Smooth muscle cell (in vitro differentiated cells): ENCODE measurements at regions not wholly inside any gene's neighbourhood (a gene's known extent, or its start where the extent isn't known, plus 50 kb on each side); places are given as distances from the start of the nearest gene placed in this dataset.

Source experiments
- DNase-seq: peaks from one replicate; lab custom pipeline; 2025; ENCODE audit not compliant: unreplicated experiment; lab: John Stamatoyannopoulos, UW
- H2AFZ ChIP-seq: fragments of 200-600 bp; sonication (generic); 2 replicates; pipeline ENCODE4 v1.6.0; 2016; ENCODE audit warnings: antibody characterized with exemption, low read depth, mild to moderate bottlenecking
- H3F3A ChIP-seq: fragments of 200-600 bp; sonication (generic); 2 replicates; pipeline ENCODE4 v1.6.0; 2017; ENCODE audit warnings: antibody characterized with exemption, low read depth
- H3K27ac ChIP-seq: fragments of 200-600 bp; sonication (generic); 2 replicates; pipeline ENCODE4 v1.5.1; 2016; ENCODE audit warnings: low read depth, mild to moderate bottlenecking
- H3K27me3 ChIP-seq: fragments of 200-600 bp; sonication (generic); 2 replicates; pipeline ENCODE4 v1.6.1; 2016; ENCODE audit warnings: low read depth, mild to moderate bottlenecking
- H3K36me3 ChIP-seq: fragments of 200-600 bp; sonication (generic); 2 replicates; pipeline ENCODE4 v1.5.1; 2016; ENCODE audit warnings: low read depth
- H3K4me1 ChIP-seq: fragments of 200-600 bp; sonication (generic); 2 replicates; pipeline ENCODE4 v1.5.1; 2016; ENCODE audit warnings: low read depth
- H3K4me2 ChIP-seq: fragments of 200-600 bp; sonication (generic); 2 replicates; pipeline ENCODE4 v1.6.0; 2016; ENCODE audit warnings: mild to moderate bottlenecking
- H3K4me3 ChIP-seq: fragments of 200-600 bp; sonication (generic); 2 replicates; pipeline ENCODE4 v1.5.1; 2016; ENCODE audit warnings: mild to moderate bottlenecking
- H3K79me2 ChIP-seq: fragments of 200-600 bp; sonication (generic); 2 replicates; pipeline ENCODE4 v1.6.0; 2016; ENCODE audit warnings: low read depth, mild to moderate bottlenecking
- H3K9ac ChIP-seq: fragments of 200-600 bp; sonication (generic); 2 replicates; pipeline ENCODE4 v1.6.0; 2016; ENCODE audit warnings: low read depth
- H3K9me3 ChIP-seq: fragments of 200-600 bp; sonication (generic); replicated peaks from 2 replicates; pipeline ENCODE4 v1.5.1; 2016; ENCODE audit warnings: low read depth
- H4K20me1 ChIP-seq: fragments of 200-600 bp; sonication (generic); 2 replicates; pipeline ENCODE4 v1.6.0; 2016; ENCODE audit warnings: low read depth
- WGBS: methylation state at CpG from one replicate; pipeline ENCODE4 v1.1.7; 2016; ENCODE audit warnings: low lambda C conversion rate; 5-methylcytosine and 5-hydroxymethylcytosine counted together
- TF ChIP-seq, protein P1 (sequence below): fragments of 200-600 bp; sonication (generic); IDR thresholded peaks from 2 replicates; pipeline ENCODE4 v1.5.1; 2017; ENCODE audit warnings: borderline replicate concordance, mild to moderate bottlenecking, antibody characterized with exemption; ENCODE audit not compliant: insufficient read depth, poor library complexity, severe bottlenecking

DNA sequence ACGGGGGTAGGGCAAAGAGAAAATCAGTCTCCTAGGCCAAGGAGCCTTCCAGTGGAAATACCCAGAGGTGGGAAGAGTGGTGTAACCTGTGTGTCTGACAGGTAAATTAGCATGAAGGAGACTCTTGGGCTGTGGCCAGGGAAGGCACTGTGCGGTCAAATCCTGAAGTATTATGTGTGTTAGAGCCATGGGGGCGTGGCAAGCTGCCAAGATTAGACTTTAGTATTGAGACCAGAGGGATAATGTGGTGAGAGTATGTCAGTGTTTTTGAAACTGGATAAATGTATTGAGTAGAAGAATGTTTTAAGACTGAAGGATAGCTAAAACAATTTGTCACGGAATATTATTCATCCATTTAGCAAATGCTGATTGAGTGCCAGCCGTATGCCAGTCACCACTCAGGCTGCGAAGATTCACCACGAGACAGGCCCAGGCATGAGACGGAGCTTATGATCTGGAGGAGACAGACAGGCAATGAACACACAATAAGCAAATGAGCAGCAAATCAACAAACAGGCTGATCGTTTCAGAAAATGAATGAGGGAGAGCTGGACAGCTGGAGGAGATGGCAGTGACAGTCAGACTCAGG is 445.9 kb downstream of the MCTP2 start:
- no peak overlapping the region for H3K9ac ChIP-seq
- peaks cover 4% of the 10 kb centered on the region for H3K4me1 ChIP-seq
- no peaks in the 10 kb centered on the region for H3K36me3 ChIP-seq
- WGBS, result 86% methylated on average over 9 of the region's 9 CpGs
- H3K4me3 ChIP-seq, result no peak overlapping the region
- no peak overlapping the region for H3K4me2 ChIP-seq
- no peak overlapping the region for H2AFZ ChIP-seq
- H3K79me2 ChIP-seq, result no peaks in the 10 kb centered on the region
- TF ChIP-seq, protein P1, sequence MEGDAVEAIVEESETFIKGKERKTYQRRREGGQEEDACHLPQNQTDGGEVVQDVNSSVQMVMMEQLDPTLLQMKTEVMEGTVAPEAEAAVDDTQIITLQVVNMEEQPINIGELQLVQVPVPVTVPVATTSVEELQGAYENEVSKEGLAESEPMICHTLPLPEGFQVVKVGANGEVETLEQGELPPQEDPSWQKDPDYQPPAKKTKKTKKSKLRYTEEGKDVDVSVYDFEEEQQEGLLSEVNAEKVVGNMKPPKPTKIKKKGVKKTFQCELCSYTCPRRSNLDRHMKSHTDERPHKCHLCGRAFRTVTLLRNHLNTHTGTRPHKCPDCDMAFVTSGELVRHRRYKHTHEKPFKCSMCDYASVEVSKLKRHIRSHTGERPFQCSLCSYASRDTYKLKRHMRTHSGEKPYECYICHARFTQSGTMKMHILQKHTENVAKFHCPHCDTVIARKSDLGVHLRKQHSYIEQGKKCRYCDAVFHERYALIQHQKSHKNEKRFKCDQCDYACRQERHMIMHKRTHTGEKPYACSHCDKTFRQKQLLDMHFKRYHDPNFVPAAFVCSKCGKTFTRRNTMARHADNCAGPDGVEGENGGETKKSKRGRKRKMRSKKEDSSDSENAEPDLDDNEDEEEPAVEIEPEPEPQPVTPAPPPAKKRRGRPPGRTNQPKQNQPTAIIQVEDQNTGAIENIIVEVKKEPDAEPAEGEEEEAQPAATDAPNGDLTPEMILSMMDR, result no peak
- H3F3A ChIP-seq, result no peaks in the 10 kb centered on the region
- no peaks in the 10 kb centered on the region for H3K9me3 ChIP-seq
- no peaks in the 10 kb centered on the region for H3K27me3 ChIP-seq
- no peak for DNase-seq
- H3K27ac ChIP-seq, result no peak overlapping the region
- no peaks in the 10 kb centered on the region for H4K20me1 ChIP-seq

DNA sequence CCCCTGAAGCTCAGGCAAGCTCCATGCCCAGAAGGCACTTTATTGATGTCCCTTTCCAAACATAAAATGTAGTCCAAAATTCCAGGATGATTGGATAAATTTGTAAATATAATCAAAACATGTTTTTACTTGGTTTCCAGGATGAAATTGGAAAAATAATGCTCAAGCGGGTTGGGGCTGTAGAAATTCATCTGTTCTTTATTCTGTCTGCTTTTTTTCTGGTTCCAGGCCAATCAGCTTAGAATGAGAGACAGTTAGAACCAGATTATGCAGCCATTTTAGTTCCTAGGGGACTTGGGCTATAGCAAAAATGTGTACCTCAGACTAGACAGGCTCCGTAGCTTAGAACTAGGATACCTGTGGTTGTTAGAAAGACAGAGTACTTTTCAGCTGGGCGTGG is 450.8 kb downstream of the MCTP2 start:
- Histone ChIP-seq H3K4me2 (no peak overlapping the region), H3F3A (no peaks in the 10 kb centered on the region), H3K4me3 (no peak overlapping the region), H3K9me3 (no peaks in the 10 kb centered on the region), H3K4me1 (no peaks in the 10 kb centered on the region), H4K20me1 (no peaks in the 10 kb centered on the region), H3K27ac (no peak overlapping the region), H3K27me3 (no peaks in the 10 kb centered on the region), H3K79me2 (no peaks in the 10 kb centered on the region), H2AFZ (no peak overlapping the region), H3K36me3 (no peaks in the 10 kb centered on the region), H3K9ac (no peak overlapping the region)
- TF ChIP-seq, protein P1, result no peak
- 97% methylated on average over 3 of the region's 3 CpGs for WGBS
- no peak for DNase-seq

DNA sequence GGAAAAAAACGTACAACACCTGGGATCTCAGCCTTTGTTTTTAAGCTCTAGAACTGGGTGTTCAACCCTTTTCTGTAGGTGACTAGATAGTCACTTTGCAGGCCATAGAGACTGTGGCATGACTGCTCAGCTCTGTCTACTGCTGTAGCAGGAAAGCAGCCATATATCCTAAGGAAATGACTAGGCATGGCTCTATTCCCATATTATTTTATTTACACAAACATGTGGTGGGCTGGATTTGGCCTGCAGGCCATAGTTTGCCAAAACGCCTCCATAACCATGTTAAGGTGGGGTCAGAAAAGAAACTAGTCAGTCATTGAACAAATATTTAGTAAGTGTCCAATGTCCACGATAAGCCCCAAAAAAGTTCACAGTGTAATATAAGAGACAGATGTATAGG is 452.5 kb downstream of the MCTP2 start:
- Histone ChIP-seq H4K20me1 (no peaks in the 10 kb centered on the region), H3F3A (no peaks in the 10 kb centered on the region), H3K4me3 (no peak overlapping the region), H3K9ac (no peak overlapping the region), H3K4me2 (no peak overlapping the region), H3K27ac (no peak overlapping the region), H3K27me3 (no peaks in the 10 kb centered on the region), H3K9me3 (no peaks in the 10 kb centered on the region), H3K4me1 (no peaks in the 10 kb centered on the region), H3K36me3 (no peaks in the 10 kb centered on the region), H3K79me2 (no peaks in the 10 kb centered on the region), H2AFZ (no peak overlapping the region)
- TF ChIP-seq, protein P1, result no peak
- DNase-seq, result no peak
- 86% methylated on average over 3 of the region's 3 CpGs for WGBS

DNA sequence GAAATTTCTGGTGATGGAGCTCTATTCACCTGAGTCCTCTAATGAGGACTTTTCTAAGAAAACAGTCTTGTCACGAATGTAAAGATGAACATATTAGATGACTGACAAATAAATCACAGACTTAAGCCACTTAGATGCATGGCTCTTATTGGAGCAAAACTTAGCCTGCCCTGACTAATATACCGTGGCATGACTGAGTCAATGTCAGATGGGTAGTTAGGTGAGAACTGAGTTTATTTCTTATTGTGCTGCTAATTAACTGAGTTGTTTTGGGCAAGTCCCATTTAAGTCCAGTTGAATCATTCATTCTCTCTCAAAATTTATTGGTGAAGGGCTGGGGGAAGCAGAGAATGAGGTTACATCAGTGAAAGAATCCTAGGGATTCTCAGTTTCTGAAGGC is 459.8 kb downstream of the MCTP2 start:
- H3K27ac ChIP-seq, result no peak overlapping the region
- no peaks in the 10 kb centered on the region for H3K36me3 ChIP-seq
- H2AFZ ChIP-seq, result no peak overlapping the region
- no peak for DNase-seq
- no peaks in the 10 kb centered on the region for H4K20me1 ChIP-seq
- no peaks in the 10 kb centered on the region for H3K79me2 ChIP-seq
- H3K9me3 ChIP-seq, result no peaks in the 10 kb centered on the region
- no peak overlapping the region for H3K9ac ChIP-seq
- H3K4me3 ChIP-seq, result no peak overlapping the region
- no peaks in the 10 kb centered on the region for H3F3A ChIP-seq
- no peak overlapping the region for H3K4me2 ChIP-seq
- H3K27me3 ChIP-seq, result no peaks in the 10 kb centered on the region
- TF ChIP-seq, protein P1, result no peak
- 87% methylated on average over 2 of the region's 2 CpGs for WGBS
- no peaks in the 10 kb centered on the region for H3K4me1 ChIP-seq
